DOHH2 (cell line): ENCODE measurements at regions not wholly inside any gene's neighbourhood (a gene's known extent, or its start where the extent isn't known, plus 50 kb on each side); places are given as distances from the start of the nearest gene placed in this dataset.

Experiments used
- H3F3A ChIP-seq: fragments of 200-600 bp; sonication (generic), shearing (Covaris generic); 2 replicates; pipeline ENCODE4 v1.6.0; 2016; ENCODE audit warnings: antibody characterized with exemption, mild to moderate bottlenecking; ENCODE audit not compliant: control insufficient read depth, insufficient read depth
- H3K27ac ChIP-seq: fragments of 200-600 bp; sonication (generic); 2 replicates; pipeline ENCODE4 v1.5.1; 2014; ENCODE audit warnings: low read depth, mild to moderate bottlenecking, low read length, moderate library complexity
- H3K27me3 ChIP-seq: fragments of 200-600 bp; sonication (generic); 2 replicates; pipeline ENCODE4 v1.6.1; 2014; ENCODE audit warnings: mild to moderate bottlenecking, low read length, mixed read lengths; ENCODE audit not compliant: control insufficient read depth
- H3K36me3 ChIP-seq: fragments of 200-600 bp; sonication (generic); 2 replicates; pipeline ENCODE4 v1.6.1; 2014; ENCODE audit warnings: mild to moderate bottlenecking, low read length, moderate library complexity, mixed read lengths; ENCODE audit not compliant: control insufficient read depth
- H3K4me1 ChIP-seq: fragments of 200-600 bp; sonication (generic); 2 replicates; pipeline ENCODE4 v1.6.1; 2014; ENCODE audit warnings: mild to moderate bottlenecking, low read length, mixed read lengths; ENCODE audit not compliant: control insufficient read depth
- H3K4me2 ChIP-seq: fragments of 200-600 bp; sonication (generic); 2 replicates; pipeline ENCODE4 v1.6.0; 2014; ENCODE audit warnings: mild to moderate bottlenecking, low read length, moderate library complexity
- H3K4me3 ChIP-seq: fragments of 200-600 bp; sonication (generic); 2 replicates; pipeline ENCODE4 v1.5.1; 2014; ENCODE audit warnings: mild to moderate bottlenecking, low read length, mixed read lengths
- H3K79me2 ChIP-seq: fragments of 200-600 bp; sonication (generic); 2 replicates; pipeline ENCODE4 v1.6.1; 2014; ENCODE audit warnings: mild to moderate bottlenecking, low read length, mixed read lengths; ENCODE audit not compliant: control insufficient read depth
- H3K9me2 ChIP-seq: fragments of 200-600 bp; sonication (generic); replicated peaks from 2 replicates; pipeline ENCODE4 v1.6.1; 2014; ENCODE audit warnings: mild to moderate bottlenecking, low read length, mixed read lengths; ENCODE audit not compliant: control insufficient read depth
- H3K9me3 ChIP-seq: fragments of 200-600 bp; sonication (generic); 2 replicates; pipeline ENCODE4 v1.6.1; 2014; ENCODE audit warnings: antibody characterized with exemption, low read length, mixed read lengths; ENCODE audit not compliant: control insufficient read depth, insufficient read depth
- H4K20me1 ChIP-seq: fragments of 200-600 bp; sonication (generic); 2 replicates; pipeline ENCODE4 v1.6.0; 2014; ENCODE audit warnings: low read depth, mild to moderate bottlenecking, antibody characterized with exemption, low read length, moderate library complexity; ENCODE audit not compliant: control insufficient read depth, insufficient read depth
- CTCF ChIP-seq: fragments of 200-600 bp; sonication (generic); IDR thresholded peaks from one replicate; pipeline ENCODE4 v1.5.1; 2014; ENCODE audit warnings: antibody characterized with exemption, mild to moderate bottlenecking, low read depth, low read length; ENCODE audit not compliant: poor library complexity, severe bottlenecking
- EZH2phosphoT487 ChIP-seq: fragments of 200-600 bp; sonication (generic); IDR thresholded peaks from 2 replicates; pipeline ENCODE4 v1.6.1; 2017; ENCODE audit warnings: borderline replicate concordance, mild to moderate bottlenecking, antibody characterized with exemption, low read length, moderate library complexity, mixed read lengths

- no peaks in the 10 kb centered on the region for H3K27me3 ChIP-seq
- H3K9me3 ChIP-seq = no peaks in the 10 kb centered on the region
- H3K4me3 ChIP-seq = no peak overlapping the region
- H3K4me2 ChIP-seq = no peak overlapping the region
- H3F3A ChIP-seq = no peaks in the 10 kb centered on the region
- H3K36me3 ChIP-seq = no peaks in the 10 kb centered on the region
- no peaks in the 10 kb centered on the region for H3K4me1 ChIP-seq
- no peak overlapping the region for H3K27ac ChIP-seq
- no peaks in the 10 kb centered on the region for H4K20me1 ChIP-seq
- H3K9me2 ChIP-seq = no peaks in the 10 kb centered on the region
- no peaks in the 10 kb centered on the region for H3K79me2 ChIP-seq
- TF ChIP-seq CTCF (no peak), EZH2phosphoT487 (no peak)
These were observed 151.5 kb downstream of the KCNJ2 start for GRCh38 chr17:70320673-70321345.

DNA sequence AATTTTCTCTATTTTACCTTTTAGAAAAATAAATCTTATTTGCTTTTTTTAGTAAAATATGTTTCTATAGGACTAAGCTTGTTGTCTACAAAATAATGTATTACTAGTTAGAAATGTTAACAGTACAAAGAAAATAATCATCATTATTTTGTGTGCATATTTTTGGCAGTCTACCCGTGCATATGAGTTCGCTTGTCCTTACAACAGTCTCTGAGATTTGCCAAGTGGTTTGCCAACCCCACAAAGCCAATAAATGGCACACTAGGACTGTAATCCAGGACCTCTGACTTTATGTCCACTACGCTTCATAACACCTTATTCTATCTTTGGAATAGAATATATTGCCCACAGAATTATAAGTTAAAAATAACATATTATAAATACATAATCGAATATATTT lies 152.0 kb downstream of the KCNJ2 start:
- Histone ChIP-seq H3K4me1 (no peaks in the 10 kb centered on the region), H3K9me3 (no peaks in the 10 kb centered on the region), H3K79me2 (no peaks in the 10 kb centered on the region), H3K36me3 (no peaks in the 10 kb centered on the region), H3K9me2 (no peaks in the 10 kb centered on the region), H3K4me2 (no peak overlapping the region), H3F3A (no peaks in the 10 kb centered on the region), H3K4me3 (no peak overlapping the region), H4K20me1 (no peaks in the 10 kb centered on the region), H3K27ac (no peak overlapping the region), H3K27me3 (no peaks in the 10 kb centered on the region)
- TF ChIP-seq CTCF (no peak), EZH2phosphoT487 (no peak)

DNA sequence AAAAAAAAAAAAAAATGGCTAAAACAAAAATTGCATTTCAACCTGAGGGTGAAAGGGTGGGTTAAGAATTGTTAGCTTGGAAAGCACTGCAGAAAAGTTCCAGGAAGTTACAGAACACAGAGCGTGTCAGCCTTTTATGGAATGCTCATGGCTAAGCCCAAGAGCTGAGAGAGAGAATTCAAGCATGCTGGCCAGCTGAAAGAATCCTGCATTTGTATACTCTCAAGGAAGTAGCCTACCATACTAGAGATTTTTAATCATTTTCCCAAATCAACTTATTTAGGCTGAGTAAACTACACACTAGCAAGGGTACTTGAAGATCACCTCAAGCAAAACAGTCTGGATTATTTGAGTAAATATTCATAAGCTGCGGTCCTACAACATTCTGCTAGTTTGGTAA lies 153.9 kb downstream of the KCNJ2 start:
- Histone ChIP-seq H3K4me2 (no peak overlapping the region), H3K4me1 (no peaks in the 10 kb centered on the region), H3K27ac (no peak overlapping the region), H4K20me1 (no peaks in the 10 kb centered on the region), H3K36me3 (no peaks in the 10 kb centered on the region), H3F3A (no peaks in the 10 kb centered on the region), H3K79me2 (no peaks in the 10 kb centered on the region), H3K9me3 (no peaks in the 10 kb centered on the region), H3K9me2 (no peaks in the 10 kb centered on the region), H3K4me3 (no peak overlapping the region), H3K27me3 (no peaks in the 10 kb centered on the region)
- no peak for TF ChIP-seq EZH2phosphoT487
- TF ChIP-seq CTCF = no peak
